Panc1 (cell line): ENCODE measurements at regions not wholly inside any gene's neighbourhood (a gene's known extent, or its start where the extent isn't known, plus 50 kb on each side); places are given as distances from the start of the nearest gene placed in this dataset.

Experiments
- CTCF ChIP-seq: fragments of 450-650 bp; IDR thresholded peaks from 2 replicates; pipeline ENCODE4 v1.5.1; 2017; ENCODE audit warnings: mild to moderate bottlenecking
- SIN3A ChIP-seq: IDR thresholded peaks from 2 replicates; pipeline ENCODE4 v1.6.1; 2012; ENCODE audit warnings: low read depth, mild to moderate bottlenecking, low read length, moderate library complexity, borderline replicate concordance; ENCODE audit not compliant: insufficient read depth
- TCF7L2 ChIP-seq: IDR thresholded peaks from 2 replicates; pipeline ENCODE4 v1.6.1; 2011; ENCODE audit warnings: mild to moderate bottlenecking, low read depth, low read length, inconsistent platforms

- TF ChIP-seq CTCF (no peak), SIN3A (no peak), TCF7L2 (no peak)
Observed at GRCh38 chr6:169999367-169999766, 247.9 kb downstream of the ERMARD start.
